ENCODE measurements at regions not wholly inside any gene's neighbourhood (a gene's known extent, or its start where the extent isn't known, plus 50 kb on each side); places are given as distances from the start of the nearest gene placed in this dataset.

- no peak for TF ChIP-seq POLR2A (IDR thresholded peaks at IDR 0.05)
- no peak for TF ChIP-seq EP300 (IDR thresholded peaks at IDR 0.05)
- TF ChIP-seq CTCF (IDR thresholded peaks at IDR 0.05): no peak
Measured at GRCh38 chr18:47709556-47709955, 220.9 kb downstream of the SMAD2 start.

All from tibial nerve (tissue), 4 donors.